Sigmoid colon (tissue), 6 donors: ENCODE measurements at regions not wholly inside any gene's neighbourhood (a gene's known extent, or its start where the extent isn't known, plus 50 kb on each side); places are given as distances from the start of the nearest gene placed in this dataset.
"Not testable (repeated sequence)": the region's sequence is repeated elsewhere in the genome, so short reads cannot be mapped to it uniquely, and the experiment has no call there.

Experiments used
- DNase-seq: peaks from one replicate; pipeline ENCODE4 v3.0.0-alpha.2; 2019
- H3K27ac ChIP-seq, 4 donors: fragments of 200-600 bp; sonication (generic); one replicate each; pipeline ENCODE4 v1.5.1; 2016 to 2019; ENCODE audit warnings: mild to moderate bottlenecking in 1 of 4
- H3K27me3 ChIP-seq, 3 donors: fragments of 200-600 bp; sonication (generic); one replicate each; pipeline ENCODE4 v1.5.1; 2019; ENCODE audit warnings: mild to moderate bottlenecking in 1 of 3
- H3K36me3 ChIP-seq, 4 donors: fragments of 200-600 bp; sonication (generic); one replicate each; pipeline ENCODE4 v1.5.1; 2016 to 2019
- H3K4me1 ChIP-seq, 4 donors: fragments of 200-600 bp; sonication (generic); one replicate each; pipeline ENCODE4 v1.5.1; 2017 to 2019
- H3K4me3 ChIP-seq, 4 donors: fragments of 200-600 bp; sonication (generic); one replicate each; pipeline ENCODE4 v1.5.1; 2017 to 2019; ENCODE audit warnings: mild to moderate bottlenecking in 2 of 4, moderate library complexity in 1 of 4
- H3K9me3 ChIP-seq, 4 donors: fragments of 200-600 bp in 3 of 4; sonication (generic) in 3 of 4; one replicate each; pipeline versions ENCODE4 v1.5.1 to v1.6.1; 2013 to 2019
- CTCF ChIP-seq, 4 experiments: fragments of 450-650 bp in 3 of 4; fragments of 200-600 bp in 1 of 4; IDR thresholded peaks; one replicate each; pipeline ENCODE4 v1.5.1; 2016 to 2019; ENCODE audit warnings: antibody characterized with exemption in 4 of 4, mild to moderate bottlenecking in 3 of 4, moderate library complexity in 2 of 4
- EP300 ChIP-seq, 4 donors: sonication (generic); formaldehyde crosslinking; IDR thresholded peaks; one replicate each; pipeline ENCODE4 v1.6.1; 2017; ENCODE audit warnings: antibody characterized with exemption in 4 of 4
- POLR2A ChIP-seq, 2 donors: fragments of 450-650 bp; IDR thresholded peaks; one replicate each; pipeline ENCODE4 v1.6.1; 2016; ENCODE audit warnings: antibody characterized with exemption in 2 of 2, mild to moderate bottlenecking in 2 of 2, moderate library complexity in 2 of 2
- POLR2AphosphoS5 ChIP-seq, 4 donors: sonication (generic); formaldehyde crosslinking; IDR thresholded peaks; one replicate each; pipeline ENCODE4 v1.6.1; 2017; ENCODE audit warnings: antibody characterized with exemption in 4 of 4
- WGBS, 2 donors: extraction: QIAGEN DNeasy Blood & Tissue Kit; methylation state at CpG; one replicate each; pipeline ENCODE4 v1.1.7; 2013; 5-methylcytosine and 5-hydroxymethylcytosine counted together
- intact Hi-C: fragments of 100-400 bp; cut with DNase I; formaldehyde crosslinking; loops from one replicate; pipeline ENCODE4 v1.15.1; 2023
- donor health status: healthy with polysubstance abuse.
- donor health status: healthy.

- no peak for DNase-seq
- H3K4me3 ChIP-seq, result no peak overlapping the region
- WGBS, 2 donors, result 87 to 93% methylated on average over 9 of the region's 9 CpGs
- no peak overlapping the region for H3K27ac ChIP-seq
- TF ChIP-seq POLR2AphosphoS5 (IDR thresholded peaks at IDR 0.05), result no peak
- TF ChIP-seq CTCF (IDR thresholded peaks at IDR 0.05), result no peak
- TF ChIP-seq POLR2A (IDR thresholded peaks at IDR 0.05), result no peak
- no peak for TF ChIP-seq EP300 (IDR thresholded peaks at IDR 0.05)
- intact Hi-C loops, result no loop called here
- no peaks in the 10 kb centered on the region for H3K9me3 ChIP-seq
- no peaks in the 10 kb centered on the region for H3K36me3 ChIP-seq
- H3K27me3 ChIP-seq, result no peaks in the 10 kb centered on the region
- H3K4me1 ChIP-seq, result no peaks in the 10 kb centered on the region
Observed at GRCh38 chr1:14424325-14425002, 174.0 kb upstream of the KAZN start.

GRCh38 chr1:14426854-14427253, 171.6 kb upstream of the KAZN start:
- DNase-seq, result no peak
- no peaks in the 10 kb centered on the region for H3K4me1 ChIP-seq
- 70 to 83% methylated on average over 2 of the region's 2 CpGs for whole genome bisulfite sequencing, 2 donors
- H3K27ac ChIP-seq, result no peak overlapping the region
- TF ChIP-seq EP300 (IDR thresholded peaks at IDR 0.05) (no peak), CTCF (IDR thresholded peaks at IDR 0.05) (no peak), POLR2A (IDR thresholded peaks at IDR 0.05) (no peak), POLR2AphosphoS5 (IDR thresholded peaks at IDR 0.05) (no peak)
- no peaks in the 10 kb centered on the region for H3K36me3 ChIP-seq
- H3K27me3 ChIP-seq, result no peaks in the 10 kb centered on the region
- intact Hi-C loops, result no loop called here
- H3K4me3 ChIP-seq, result no peak overlapping the region
- H3K9me3 ChIP-seq, result no peaks in the 10 kb centered on the region

GRCh38 chr1:14429577-14429976, 168.9 kb upstream of the KAZN start:
- H3K9me3 ChIP-seq, result no peaks in the 10 kb centered on the region
- no peaks in the 10 kb centered on the region for H3K36me3 ChIP-seq
- H3K4me1 ChIP-seq, result no peaks in the 10 kb centered on the region
- H3K27me3 ChIP-seq, result no peaks in the 10 kb centered on the region
- no peak for TF ChIP-seq CTCF (IDR thresholded peaks at IDR 0.05)
- TF ChIP-seq EP300 (IDR thresholded peaks at IDR 0.05), result no peak
- TF ChIP-seq POLR2AphosphoS5 (IDR thresholded peaks at IDR 0.05), result no peak
- TF ChIP-seq POLR2A (IDR thresholded peaks at IDR 0.05), result no peak
- no peak for DNase-seq
- no peak overlapping the region for H3K27ac ChIP-seq
- intact Hi-C loops, result no loop called here
- 93 to 97% methylated on average over 9 of the region's 9 CpGs for WGBS, 2 donors
- no peak overlapping the region for H3K4me3 ChIP-seq

GRCh38 chr1:14432728-14433127, 165.8 kb upstream of the KAZN start:
- H3K9me3 ChIP-seq, H3K4me1 ChIP-seq, intact Hi-C loops, H3K27me3 ChIP-seq, DNase-seq, H3K36me3 ChIP-seq, H3K27ac ChIP-seq, H3K4me3 ChIP-seq: not testable (repeated sequence)
- 94 to 98% methylated on average over 3 of the region's 3 CpGs for WGBS, 2 donors

GRCh38 chr1:14435368-14436023, 163.0 kb upstream of the KAZN start:
- intact Hi-C loops, result no loop called here
- H3K9me3 ChIP-seq, result no peaks in the 10 kb centered on the region
- H3K36me3 ChIP-seq, result no peaks in the 10 kb centered on the region
- no peaks in the 10 kb centered on the region for H3K27me3 ChIP-seq
- TF ChIP-seq EP300 (IDR thresholded peaks at IDR 0.05), result no peak
- TF ChIP-seq POLR2A (IDR thresholded peaks at IDR 0.05), result no peak
- no peak for TF ChIP-seq CTCF (IDR thresholded peaks at IDR 0.05)
- TF ChIP-seq POLR2AphosphoS5 (IDR thresholded peaks at IDR 0.05), result no peak
- WGBS, 2 donors, result 88 to 94% methylated on average over 14 of the region's 14 CpGs
- no peaks in the 10 kb centered on the region for H3K4me1 ChIP-seq
- no peak overlapping the region for H3K4me3 ChIP-seq
- H3K27ac ChIP-seq, result no peak overlapping the region
- DNase-seq, result no peak
